GM18868 (cell line): ENCODE measurements at regions not wholly inside any gene's neighbourhood (a gene's known extent, or its start where the extent isn't known, plus 50 kb on each side); places are given as distances from the start of the nearest gene placed in this dataset.

ENCODE experiments used
- ATAC-seq: cut with Tn5 transposase; IDR thresholded peaks from one replicate; pipeline ENCODE4 v1.9.1; 2021; ENCODE audit warnings: mild to moderate bottlenecking, moderate library complexity; ENCODE audit not compliant: unreplicated experiment

DNA sequence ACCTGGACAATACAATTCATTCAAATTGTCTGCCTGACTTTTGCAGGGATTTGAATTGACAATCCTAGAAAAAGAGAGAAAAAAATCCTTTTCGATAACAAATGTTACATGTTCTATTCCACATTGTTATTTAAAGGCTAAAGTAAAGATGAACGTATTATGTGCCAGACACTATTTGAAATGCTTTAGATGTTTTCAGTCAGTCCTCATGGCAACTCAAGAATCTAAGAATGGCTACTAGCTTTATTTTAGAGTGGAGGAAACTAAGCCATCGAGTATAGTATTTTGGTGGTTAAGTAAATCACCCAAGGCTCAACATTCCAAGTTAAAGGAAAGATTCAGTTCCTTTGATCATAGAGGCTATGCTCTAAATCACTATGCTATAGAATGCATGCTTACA is 558.6 kb upstream of the MAN1A1 start:
- no peak for ATAC-seq

DNA sequence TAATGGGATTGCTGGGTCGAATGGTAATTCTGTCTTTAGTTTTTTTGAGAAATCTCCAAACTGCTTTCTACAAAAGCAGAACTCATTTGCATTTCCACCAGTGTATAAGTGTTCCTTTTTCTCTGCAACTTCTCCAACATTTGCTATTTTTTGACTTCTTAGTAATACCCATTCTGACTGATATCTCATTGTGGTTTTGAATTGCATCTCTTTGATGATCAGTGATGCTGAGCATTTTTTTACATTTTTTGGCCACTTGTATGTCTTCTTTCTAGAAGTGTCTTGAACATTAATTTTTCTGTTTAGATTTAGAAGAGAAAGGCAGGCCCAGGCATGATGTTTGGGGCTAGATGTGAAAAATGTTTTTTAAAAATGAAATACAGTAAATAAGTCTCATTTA is 553.1 kb upstream of the MAN1A1 start:
- ATAC-seq, result no peak

DNA sequence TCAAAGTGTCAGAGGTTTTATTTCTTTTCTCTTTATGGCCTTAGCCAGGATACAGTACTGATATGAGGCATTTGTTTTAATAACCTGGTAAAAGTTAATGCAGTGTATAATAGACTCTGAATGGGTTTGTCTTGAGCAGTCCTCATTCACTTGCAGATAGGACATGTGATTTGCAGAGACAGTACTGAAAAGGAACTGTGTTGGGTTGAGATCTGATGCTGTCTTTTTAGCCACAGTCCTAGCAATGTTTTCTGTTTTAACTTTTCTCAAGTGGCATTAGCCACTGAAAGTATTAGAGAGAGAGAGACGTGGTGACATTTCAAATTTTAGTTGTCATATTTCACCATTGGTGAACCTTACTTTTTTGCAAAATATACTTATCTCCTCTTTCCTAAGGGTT is 547.2 kb upstream of the MAN1A1 start:
- ATAC-seq, result peak; percentile 38

DNA sequence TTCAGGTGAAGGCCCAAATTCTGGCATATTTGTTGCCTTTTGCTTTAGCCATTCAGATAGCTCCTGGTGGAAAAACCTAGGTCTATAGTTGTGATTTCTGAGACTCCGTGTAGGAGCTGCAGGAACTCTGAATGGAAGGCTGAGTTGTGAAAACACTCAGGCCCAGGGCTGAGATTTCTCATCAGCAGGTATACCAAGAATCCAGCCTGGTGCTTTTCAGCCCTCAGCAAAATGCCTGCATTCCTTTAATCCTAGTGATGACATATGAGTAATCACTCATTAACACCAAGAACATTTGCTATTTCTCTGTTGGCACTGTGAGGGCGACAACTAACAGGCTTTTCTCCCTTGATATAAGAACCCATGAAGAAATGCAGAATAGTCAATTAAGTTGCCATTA is 546.1 kb upstream of the MAN1A1 start:
- no peak for ATAC-seq

DNA sequence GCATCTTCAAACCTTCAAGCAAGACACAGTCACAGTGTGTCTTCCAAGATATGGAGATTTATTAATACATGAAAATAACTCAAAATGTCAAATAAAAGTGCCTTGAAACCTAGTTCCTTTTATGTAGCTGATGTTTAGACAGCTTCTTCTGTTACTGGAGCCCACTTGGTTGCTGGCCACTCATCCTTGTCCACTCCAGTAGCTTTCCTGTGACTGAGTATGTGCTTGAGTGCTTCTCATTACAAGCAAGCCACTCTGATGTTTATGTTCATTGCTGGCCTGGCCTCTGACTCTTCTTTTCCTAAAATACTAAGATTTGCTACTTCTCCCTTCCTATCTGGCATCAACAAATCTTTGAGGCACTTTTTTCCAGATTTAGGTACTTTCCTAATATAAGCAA is 545.2 kb upstream of the MAN1A1 start:
- no peak for ATAC-seq

DNA sequence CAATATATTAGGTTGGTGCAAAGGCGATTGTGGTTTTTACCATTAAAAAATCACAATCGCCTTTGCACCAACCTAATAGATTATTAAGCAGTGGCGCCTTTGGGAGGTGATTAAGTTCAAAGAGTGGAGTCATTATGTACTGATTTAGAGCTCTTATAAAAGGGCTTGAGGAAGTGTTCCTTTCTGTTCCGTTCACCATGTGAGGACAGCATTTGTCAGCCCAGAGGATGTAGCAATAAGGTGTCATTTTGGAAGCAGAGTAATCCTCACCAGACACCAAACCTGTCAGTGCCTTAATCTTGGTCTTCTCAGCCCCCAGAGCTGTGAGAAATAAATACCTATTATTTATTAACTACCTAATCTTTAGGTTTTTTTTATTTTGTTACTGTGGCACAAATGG is 542.1 kb upstream of the MAN1A1 start:
- ATAC-seq, result peak; percentile 48

DNA sequence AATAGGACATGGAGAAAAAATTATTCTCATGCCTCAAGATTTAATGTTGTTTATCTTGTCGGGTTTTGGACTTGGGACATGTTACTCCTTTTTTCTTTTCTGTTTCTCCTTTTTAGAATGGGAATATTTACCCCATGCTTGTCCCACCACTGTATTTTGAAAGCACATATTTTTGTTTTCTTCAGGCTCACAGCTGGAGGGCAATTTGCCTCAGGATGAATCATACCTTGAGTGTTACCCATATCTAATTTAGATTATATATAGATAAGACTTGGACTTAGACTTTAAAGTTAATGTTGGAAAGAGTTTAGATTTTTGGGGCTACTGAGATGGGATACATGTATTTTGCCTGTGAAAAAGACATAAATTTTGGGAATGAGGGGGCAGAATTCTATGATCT is 541.6 kb upstream of the MAN1A1 start:
- ATAC-seq, result no peak

DNA sequence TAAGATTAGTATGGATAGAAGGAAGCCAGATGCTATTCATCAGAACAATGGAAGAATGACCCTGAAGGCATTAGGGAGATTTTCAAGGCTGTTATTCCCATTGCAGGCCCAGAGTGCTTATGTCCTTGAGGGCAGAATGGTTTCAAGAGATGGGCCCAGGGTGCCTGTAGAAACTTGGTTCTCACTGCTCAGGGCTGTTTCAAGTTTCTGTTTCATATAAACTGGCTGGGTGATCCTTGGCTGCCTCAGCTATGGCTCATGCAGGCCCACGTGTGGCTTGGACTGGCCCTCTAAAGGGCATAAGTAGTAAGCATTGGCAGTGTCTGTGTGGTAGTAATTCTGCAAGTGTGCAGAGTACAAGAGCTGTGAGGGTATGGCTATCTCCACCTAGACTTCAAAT is 540.9 kb upstream of the MAN1A1 start:
- ATAC-seq, result no peak

DNA sequence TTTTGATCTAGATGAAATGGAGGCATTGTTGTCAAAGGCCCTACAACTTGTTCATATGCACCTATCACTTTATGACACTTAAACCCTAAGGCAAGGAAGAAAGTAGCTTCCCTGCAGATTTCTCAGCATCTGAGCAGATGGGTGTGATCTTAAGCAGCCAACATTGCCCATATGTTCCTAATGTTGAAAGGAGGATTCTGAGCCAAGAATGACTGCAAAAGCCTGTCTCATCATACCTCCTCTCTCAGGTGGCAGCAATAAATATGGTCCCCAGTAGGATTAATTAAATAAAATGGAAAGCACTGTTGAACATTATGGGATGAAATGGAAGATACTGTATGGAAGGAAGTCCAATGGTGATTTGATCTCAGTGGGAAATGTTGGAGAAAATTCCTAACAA is 538.1 kb upstream of the MAN1A1 start:
- no peak for ATAC-seq

DNA sequence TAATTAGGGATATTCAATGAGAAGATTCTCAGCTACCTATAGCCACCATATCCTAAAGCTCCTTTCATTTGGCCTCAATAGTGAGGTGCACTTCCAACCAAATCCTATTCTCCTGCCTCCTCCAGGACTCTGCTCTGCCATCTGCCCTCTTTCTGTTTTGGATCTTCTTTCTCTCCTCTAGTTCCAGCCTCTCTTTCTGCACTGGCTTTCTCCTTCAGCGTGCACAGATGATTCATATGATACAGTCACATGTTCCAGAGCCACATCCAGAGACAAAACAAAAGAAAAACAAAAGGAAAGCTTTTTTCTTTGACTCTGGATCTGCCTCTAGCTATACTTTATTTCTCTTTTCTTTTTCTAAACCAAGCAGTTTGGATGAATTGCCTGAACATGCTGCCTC is 531.9 kb upstream of the MAN1A1 start:
- no peak for ATAC-seq

DNA sequence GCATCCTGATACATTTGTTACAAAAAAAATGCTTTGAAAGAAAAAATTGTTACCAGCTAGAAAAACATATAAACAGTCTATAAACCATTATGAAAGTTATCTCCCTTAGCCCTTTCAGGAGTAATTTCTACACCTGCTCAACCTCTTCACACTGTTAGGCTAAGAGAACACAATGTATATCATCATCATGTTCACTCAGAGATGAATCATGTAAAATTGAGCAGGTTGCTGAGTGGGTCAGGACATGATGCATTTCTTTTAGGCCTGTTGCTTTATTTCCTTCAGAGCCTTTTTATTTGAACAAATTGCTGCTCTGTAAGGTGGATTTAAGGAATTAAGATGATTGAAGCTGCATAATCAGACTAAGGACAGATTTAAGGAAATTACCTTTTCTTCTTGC is 531.3 kb upstream of the MAN1A1 start:
- ATAC-seq, result no peak

DNA sequence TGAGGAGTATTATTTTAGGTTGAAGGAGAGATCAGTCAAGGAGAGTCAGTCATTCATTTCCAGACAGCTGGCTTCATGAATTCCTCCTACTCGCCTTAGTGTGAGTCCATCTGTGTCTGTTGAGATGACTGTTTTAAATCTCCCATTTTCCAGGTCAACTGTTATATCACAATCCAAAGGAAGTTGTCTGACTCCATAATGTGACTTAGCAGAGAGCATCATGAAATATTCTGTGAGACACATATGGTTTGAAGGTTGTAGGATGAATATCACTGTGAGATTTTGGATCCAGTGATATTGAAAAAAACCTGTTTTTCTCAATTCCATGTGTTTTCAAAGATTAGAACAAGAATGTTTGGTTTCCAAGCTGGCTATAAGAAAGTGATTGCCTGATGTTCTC is 530.2 kb upstream of the MAN1A1 start:
- no peak for ATAC-seq

DNA sequence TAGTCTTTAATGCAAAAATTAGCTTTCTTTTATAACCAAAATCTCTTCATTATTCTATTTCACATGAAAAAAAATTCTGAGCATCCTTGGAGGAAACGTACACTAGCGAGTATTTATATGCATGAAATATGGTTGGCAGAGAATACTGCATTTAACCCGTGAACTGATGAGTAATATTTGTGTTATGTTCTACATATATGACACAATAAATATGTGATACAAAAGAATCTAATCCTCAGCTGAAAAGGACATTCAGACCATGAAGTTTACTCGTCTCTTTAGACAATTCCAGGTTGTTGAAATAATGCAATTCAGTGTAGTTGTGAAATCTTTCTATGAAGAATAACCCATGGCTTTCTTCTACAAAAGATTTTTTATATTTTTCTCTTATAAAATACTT is 524.8 kb upstream of the MAN1A1 start:
- ATAC-seq, result no peak

DNA sequence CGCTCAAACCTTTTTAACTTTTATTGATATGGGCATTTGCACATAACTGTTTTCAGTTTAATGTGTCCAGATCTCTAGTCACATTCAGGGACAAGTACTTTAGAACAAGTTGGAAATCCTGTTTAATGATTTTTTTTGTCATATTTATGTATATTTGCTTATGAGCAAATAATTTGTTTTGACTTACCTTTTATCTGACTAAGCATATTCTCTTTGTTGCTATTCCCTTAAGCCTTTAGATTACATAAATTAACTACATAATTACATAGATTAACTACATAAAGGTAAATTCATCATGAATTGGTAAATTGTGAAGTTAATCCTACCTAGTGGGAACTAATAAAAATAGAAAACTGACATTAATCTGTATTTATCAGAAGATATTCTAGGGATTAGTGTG is 523.5 kb upstream of the MAN1A1 start:
- no peak for ATAC-seq

DNA sequence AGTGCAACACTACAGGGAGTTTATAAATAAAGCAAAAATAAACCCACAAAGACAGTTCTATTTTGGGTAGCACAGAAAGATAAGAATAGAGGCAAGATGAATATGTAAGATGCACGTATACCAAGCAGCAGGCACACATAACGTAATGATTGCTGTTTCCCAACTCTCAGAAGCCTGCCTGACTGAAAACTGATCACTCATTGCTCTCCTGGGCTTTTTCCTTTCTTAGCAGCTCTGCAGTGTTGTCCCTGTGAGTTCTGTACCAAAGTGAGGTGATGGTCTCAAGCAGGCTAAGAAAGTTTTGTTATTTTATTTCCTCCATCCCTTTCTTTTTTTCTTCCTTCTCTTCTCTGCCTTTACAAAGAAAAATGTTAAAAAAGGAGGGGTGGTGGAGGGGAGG is 522.0 kb upstream of the MAN1A1 start:
- no peak for ATAC-seq

DNA sequence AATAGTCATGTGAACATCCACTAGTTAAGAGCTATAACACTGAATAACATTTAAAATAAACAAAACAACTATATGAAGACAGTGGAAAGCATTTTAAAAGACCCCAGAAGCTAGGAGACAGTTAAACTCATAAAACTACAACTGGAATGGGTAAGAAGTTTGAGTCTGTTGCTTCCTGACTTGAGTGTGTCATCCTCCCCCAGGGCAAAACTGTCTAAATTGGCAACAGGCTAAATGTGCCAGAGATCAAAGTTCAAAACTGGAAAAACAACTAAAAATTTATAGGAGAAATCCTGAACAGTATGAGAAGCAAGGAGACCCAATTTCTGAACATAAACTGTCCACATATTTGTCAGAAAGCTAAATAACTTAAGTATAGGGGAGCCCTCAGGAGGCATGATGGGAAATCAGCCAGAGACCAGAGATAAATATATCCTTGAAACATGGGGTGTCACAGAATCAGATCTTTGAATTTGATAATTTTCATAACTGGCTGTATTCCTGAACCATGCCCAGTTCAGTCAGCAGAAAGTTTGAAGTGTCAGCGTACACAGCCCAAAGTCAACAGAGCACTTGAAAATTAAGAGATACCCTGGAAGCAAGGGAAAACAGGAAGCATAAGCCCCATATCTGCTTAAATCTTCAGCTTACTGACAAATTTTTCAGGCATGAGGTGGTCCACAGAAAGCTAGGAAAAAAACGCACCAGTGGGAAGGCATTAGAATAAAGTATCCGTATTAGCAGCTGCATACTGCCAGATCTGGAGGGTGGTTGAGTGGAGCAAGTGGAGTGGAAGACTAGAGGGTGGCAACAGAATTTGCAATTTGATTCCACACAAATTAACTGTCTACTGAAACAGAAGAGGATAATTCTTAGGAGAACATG is 516.1 kb upstream of the MAN1A1 start:
- ATAC-seq, result no peak

DNA sequence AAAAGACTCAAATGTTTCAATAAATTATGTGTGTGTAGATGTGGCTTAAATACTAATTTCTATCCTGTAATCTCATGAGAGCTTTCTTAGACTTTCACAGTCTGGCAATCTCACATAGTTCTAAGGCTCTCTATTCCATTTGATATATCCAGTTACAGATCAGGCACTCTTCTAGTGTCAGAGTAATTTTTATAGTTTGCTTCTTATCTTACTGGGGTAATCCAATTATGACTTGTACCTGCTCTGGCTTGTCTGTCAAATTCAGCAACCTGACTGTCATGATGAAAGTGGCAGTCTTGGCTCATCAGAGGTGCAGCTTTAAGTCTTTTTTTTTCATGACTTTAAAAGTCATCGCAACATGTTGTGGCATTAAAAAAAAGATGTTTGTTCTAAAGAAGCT is 513.2 kb upstream of the MAN1A1 start:
- no peak for ATAC-seq

DNA sequence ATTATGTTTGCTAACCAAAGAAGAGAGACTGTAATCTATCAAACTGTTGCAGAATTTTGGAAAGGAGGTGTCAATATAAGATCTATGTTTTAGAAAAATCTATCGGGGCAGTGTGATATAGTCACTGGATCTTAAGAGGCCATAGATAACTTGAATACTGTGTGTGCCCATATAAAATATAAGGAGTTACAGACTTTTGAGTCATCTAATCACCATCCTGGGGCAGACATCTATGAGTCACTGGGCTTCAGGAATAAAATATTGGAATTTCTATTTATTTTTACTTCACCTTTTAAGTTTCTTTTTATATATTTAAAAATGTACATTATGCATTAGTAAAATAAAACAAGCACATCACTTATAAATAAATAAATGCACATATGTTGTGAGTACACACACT is 509.3 kb upstream of the MAN1A1 start:
- ATAC-seq, result no peak

DNA sequence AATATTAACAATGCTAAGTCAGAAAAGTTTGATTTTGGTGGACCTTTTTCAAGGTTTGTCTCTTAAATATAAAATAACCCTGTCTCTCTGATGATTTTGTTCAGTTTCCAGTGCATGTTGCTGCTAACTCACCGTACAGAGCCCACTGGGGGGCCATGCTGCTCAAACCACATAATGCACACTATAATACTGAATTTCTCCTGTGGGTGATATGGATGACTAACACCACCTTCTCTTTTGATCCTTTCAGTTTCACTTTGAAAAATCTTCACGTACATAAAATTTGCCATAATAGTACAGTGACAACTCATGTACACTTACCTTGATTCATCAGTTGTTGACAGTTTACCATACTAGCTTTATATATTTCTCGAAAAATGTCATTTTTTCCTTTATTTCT is 506.6 kb upstream of the MAN1A1 start:
- peak; percentile 68 for ATAC-seq

DNA sequence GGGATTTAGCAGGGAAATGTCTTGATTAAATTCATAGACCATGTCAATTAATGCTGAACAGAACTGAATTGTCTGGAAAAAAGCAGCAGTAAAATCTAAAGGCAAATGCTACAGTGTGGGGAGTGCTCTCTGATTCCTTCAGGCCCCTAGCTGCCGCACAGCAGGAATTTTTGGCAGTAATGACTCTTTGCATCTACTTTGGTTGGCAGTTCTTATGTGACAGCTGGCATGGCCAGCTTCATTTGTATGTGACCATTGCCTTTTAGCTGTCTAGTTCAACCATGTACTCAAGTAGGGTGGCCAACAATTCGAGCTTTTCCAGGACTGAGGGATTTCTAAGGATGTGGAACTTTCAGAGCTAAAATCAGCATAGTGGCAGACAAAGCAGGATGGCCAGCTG is 499.1 kb upstream of the MAN1A1 start:
- no peak for ATAC-seq

DNA sequence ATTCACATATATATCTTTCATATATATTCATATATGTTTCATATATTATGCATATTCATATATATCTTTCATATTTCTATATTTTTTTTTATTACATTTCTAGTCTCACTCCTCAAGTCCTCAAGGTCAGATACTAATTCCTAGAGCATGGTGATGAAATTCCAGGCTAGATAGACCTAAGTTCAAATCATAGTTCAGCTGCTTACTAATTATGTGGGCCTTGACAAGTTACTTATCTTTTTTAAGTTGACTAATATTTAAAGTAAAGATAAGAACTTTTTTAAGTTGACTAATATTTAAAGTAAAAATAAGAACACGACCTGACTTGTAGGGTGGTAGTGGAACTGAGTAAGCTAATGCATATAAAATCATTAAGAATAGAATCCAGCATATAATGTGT is 495.6 kb upstream of the MAN1A1 start:
- ATAC-seq, result no peak

DNA sequence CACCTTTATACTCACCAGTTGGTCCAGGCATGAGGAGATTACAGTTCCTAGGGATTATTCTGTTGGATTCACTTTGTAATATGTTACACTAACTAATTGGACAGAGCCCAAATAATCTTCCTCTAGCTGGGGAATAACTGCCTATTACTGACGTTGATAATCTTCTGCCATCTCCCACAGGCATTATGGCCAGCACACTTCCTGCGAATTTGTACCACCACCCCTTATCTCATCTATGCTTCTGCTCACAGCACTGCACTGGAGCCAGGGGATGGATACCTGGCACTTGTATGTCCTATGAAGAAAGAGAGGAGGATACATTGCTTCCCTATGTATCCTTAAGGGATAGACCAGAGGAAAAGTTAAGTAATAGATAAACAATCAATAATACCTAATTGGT is 494.8 kb upstream of the MAN1A1 start:
- ATAC-seq, result no peak

DNA sequence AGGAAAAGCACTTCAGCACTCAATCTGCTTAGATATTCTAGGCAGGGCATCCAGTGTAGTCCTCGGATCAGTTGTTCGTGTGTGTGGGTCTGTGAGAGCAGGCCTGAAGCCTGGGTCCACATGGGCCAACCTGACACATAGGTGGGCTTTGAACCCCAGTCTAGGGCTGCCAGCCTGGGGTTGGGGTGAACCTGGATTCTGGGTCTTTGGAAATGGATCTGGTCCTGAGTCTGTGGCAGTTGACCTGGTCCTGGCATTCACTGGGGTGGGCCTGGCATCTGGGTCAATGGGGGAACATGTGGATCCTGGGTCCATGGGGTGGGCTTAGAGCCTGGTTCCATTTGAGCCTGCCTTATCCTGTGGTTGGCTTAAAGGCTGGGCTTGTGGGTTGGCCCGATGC is 492.6 kb upstream of the MAN1A1 start:
- ATAC-seq, result no peak
